ENCODE measurements at regions not wholly inside any gene's neighbourhood (a gene's known extent, or its start where the extent isn't known, plus 50 kb on each side); places are given as distances from the start of the nearest gene placed in this dataset.

DNA sequence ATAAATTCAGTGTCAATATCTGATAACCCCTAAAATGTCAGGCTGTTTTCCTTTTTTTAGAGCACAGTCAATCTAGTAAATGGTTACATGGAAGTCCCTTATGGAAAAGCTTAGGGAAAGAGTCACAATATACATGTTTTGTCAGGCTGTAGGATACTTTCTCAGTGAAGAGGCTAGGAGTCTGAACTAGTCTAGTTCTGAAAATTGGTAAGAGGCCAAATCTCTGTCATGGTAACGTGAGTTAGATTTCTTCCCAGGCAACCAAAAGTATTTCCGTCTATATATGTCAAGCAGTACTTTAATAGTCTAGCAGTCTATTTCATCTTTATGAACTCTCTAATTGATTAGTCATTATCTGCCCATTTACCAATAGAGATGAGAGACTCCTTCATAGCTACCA is 215.9 kb upstream of the LRRC3B start:
- DNase-seq (ENCODE audit: low read depth) (peak; percentile 54), FAIRE-seq (no peak)
- H3K36me3 ChIP-seq (ENCODE audit: control insufficient read depth, insufficient read depth, low read length) = no peaks in the 10 kb centered on the region
- TF ChIP-seq, protein P1, sequence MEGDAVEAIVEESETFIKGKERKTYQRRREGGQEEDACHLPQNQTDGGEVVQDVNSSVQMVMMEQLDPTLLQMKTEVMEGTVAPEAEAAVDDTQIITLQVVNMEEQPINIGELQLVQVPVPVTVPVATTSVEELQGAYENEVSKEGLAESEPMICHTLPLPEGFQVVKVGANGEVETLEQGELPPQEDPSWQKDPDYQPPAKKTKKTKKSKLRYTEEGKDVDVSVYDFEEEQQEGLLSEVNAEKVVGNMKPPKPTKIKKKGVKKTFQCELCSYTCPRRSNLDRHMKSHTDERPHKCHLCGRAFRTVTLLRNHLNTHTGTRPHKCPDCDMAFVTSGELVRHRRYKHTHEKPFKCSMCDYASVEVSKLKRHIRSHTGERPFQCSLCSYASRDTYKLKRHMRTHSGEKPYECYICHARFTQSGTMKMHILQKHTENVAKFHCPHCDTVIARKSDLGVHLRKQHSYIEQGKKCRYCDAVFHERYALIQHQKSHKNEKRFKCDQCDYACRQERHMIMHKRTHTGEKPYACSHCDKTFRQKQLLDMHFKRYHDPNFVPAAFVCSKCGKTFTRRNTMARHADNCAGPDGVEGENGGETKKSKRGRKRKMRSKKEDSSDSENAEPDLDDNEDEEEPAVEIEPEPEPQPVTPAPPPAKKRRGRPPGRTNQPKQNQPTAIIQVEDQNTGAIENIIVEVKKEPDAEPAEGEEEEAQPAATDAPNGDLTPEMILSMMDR (IDR thresholded peaks at IDR 0.05; ENCODE audit: insufficient read depth, low read length, severe bottlenecking) = no peak
- no peaks in the 10 kb centered on the region for H3K27me3 ChIP-seq (ENCODE audit: control insufficient read depth, insufficient read depth, low read length)
- H3K4me3 ChIP-seq (ENCODE audit: low read depth, low read length) = no peak overlapping the region

- no peak for FAIRE-seq
- Histone ChIP-seq H3K27me3 (ENCODE audit: control insufficient read depth, insufficient read depth, low read length) (no peaks in the 10 kb centered on the region), H3K4me3 (ENCODE audit: low read depth, low read length) (no peak overlapping the region), H3K36me3 (ENCODE audit: control insufficient read depth, insufficient read depth, low read length) (no peaks in the 10 kb centered on the region)
- TF ChIP-seq, protein P1 (IDR thresholded peaks at IDR 0.05; ENCODE audit: insufficient read depth, low read length, severe bottlenecking) = no peak
- DNase-seq (ENCODE audit: low read depth) = no peak
Measured at GRCh38 chr3:26418553-26418952, 204.0 kb upstream of the LRRC3B start.

DNA sequence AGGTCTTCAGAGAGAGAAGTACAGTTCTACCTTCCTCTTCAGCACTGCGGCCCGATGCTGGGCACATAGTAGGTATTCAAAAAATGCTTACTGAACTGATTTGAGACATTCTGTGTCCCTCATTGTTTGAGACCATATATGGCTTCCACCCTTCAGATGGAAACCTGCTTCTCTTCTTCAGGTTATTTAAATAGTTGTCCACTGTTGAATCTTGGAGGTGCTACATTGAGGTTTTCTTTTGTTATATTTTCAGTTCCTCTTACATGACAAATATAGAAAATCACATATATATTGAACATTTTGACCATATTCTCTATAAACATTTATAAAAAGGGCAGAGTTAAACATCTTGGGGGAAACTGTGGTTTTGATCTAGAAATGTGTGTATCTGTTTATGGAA is 200.2 kb upstream of the LRRC3B start:
- no peak overlapping the region for H3K4me3 ChIP-seq (ENCODE audit: low read depth, low read length)
- FAIRE-seq = no peak
- no peaks in the 10 kb centered on the region for H3K36me3 ChIP-seq (ENCODE audit: control insufficient read depth, insufficient read depth, low read length)

DNA sequence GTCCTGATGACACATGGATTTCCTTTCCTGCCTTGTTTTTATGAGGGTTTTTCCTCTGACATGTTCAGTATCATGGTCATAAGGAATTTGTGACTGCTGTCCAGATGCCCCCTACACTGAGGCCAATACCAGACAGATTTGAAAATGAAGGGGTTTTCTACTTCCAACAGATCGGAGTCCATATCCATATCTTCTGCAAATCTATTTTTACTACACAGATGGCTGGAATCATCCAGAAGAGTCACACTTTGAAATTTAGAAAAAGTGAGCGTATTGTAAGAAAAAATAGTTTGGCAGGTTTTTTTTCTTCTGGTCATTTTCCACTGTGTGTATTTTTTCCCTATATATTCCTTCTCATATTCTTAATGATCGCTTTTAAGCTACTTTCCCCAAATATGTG is 197.5 kb upstream of the LRRC3B start:
- DNase-seq (ENCODE audit: low read depth) (no peak), FAIRE-seq (no peak)
- no peak overlapping the region for H3K4me3 ChIP-seq (ENCODE audit: low read depth, low read length)
- no peaks in the 10 kb centered on the region for H3K36me3 ChIP-seq (ENCODE audit: control insufficient read depth, insufficient read depth, low read length)
- no peaks in the 10 kb centered on the region for H3K27me3 ChIP-seq (ENCODE audit: control insufficient read depth, insufficient read depth, low read length)
- TF ChIP-seq, protein P1 (IDR thresholded peaks at IDR 0.05; ENCODE audit: insufficient read depth, low read length, severe bottlenecking) = no peak

More for the DNA sequence above, 200.2 kb upstream of the LRRC3B start:
- H3K27me3 ChIP-seq (ENCODE audit: control insufficient read depth, insufficient read depth, low read length) = no peaks in the 10 kb centered on the region
- DNase-seq (ENCODE audit: low read depth) = no peak
- TF ChIP-seq, protein P1 (IDR thresholded peaks at IDR 0.05; ENCODE audit: insufficient read depth, low read length, severe bottlenecking) = no peak

DNA sequence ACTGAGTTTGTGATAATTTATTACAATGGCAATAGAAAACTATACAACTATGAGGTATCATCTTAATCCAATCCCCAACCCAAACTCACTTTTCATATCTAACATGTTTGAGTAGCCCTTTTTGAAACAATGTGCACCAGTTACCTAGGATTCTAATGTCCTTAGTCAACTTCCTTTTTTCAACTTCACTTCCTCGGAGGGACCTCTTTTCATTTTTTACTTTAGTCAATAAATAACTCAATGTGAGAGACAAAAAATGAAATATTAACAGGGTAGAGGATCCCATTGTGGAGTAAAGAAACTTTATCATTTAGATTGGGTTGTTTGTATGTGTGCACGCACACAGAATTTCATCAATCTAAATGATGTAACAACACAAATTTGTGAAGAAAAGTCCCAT is 193.6 kb upstream of the LRRC3B start:
- Histone ChIP-seq H3K36me3 (ENCODE audit: control insufficient read depth, insufficient read depth, low read length) (no peaks in the 10 kb centered on the region), H3K4me3 (ENCODE audit: low read depth, low read length) (no peak overlapping the region), H3K27me3 (ENCODE audit: control insufficient read depth, insufficient read depth, low read length) (no peaks in the 10 kb centered on the region)
- FAIRE-seq (no peak), DNase-seq (ENCODE audit: low read depth) (no peak)
- TF ChIP-seq, protein P1 (IDR thresholded peaks at IDR 0.05; ENCODE audit: insufficient read depth, low read length, severe bottlenecking) = no peak

DNA sequence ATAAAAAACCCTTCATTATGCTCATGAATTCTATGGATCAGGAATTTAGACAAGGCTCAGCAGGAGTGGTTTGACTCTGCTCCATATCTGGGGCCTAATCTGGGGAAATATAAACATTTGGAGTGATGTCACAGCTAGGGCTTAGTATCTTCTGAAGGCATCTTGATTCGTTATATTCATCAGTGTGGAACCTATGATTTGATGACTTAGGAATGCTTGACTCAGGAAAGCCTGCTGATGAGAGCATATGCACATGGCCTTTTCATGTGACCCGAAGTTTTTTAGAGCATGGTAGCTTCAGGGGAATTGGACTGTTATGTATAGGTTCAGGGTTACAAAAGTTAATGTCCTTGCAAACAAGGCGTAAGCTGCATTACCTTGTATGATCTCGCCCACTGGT is 184.9 kb upstream of the LRRC3B start:
- peak; percentile 94 for DNase-seq (ENCODE audit: low read depth)
- TF ChIP-seq, protein P1 (IDR thresholded peaks at IDR 0.05; ENCODE audit: insufficient read depth, low read length, severe bottlenecking) = no peak
- Histone ChIP-seq H3K4me3 (ENCODE audit: low read depth, low read length) (no peak overlapping the region), H3K36me3 (ENCODE audit: control insufficient read depth, insufficient read depth, low read length) (no peaks in the 10 kb centered on the region), H3K27me3 (ENCODE audit: control insufficient read depth, insufficient read depth, low read length) (no peaks in the 10 kb centered on the region)
- FAIRE-seq = peak; percentile 84
